ENCODE measurements at regions not wholly inside any gene's neighbourhood (a gene's known extent, or its start where the extent isn't known, plus 50 kb on each side); places are given as distances from the start of the nearest gene placed in this dataset.

DNA sequence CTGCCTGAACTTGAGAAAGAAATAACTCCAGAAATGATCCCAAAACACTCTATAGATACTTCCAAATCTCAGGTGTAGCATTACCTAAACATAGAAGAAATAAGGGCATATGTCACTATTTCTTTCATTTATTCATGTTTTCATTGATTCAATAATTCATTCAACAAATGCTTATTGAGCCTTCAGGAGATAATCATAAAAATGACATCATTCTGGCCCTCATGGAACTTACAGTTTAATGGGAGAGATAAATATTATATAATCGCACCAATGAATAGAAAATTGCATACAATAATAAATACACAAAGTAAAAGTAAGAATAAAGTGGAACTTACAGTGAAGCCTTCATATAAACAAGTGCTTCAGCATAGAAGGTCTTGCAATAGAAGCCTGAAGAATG lies 58.1 kb upstream of the NR2F2 start:
- H3K27ac ChIP-seq (ENCODE audit: extremely low read length, insufficient read depth, low read length): no peak overlapping the region
- no peaks in the 10 kb centered on the region for H4K20me1 ChIP-seq (ENCODE audit: insufficient read depth, low read length)
- H2AFZ ChIP-seq (ENCODE audit: low read length): no peak overlapping the region
- no peak overlapping the region for H3K9ac ChIP-seq (ENCODE audit: insufficient read depth, low read depth, low read length)
- FAIRE-seq: no peak
- no peak for TF ChIP-seq KAT8 (CRISPR knock-in tag; IDR thresholded peaks at IDR 0.05)
- TF ChIP-seq ATF7 (IDR thresholded peaks at IDR 0.05): peak; percentile 74
- TF ChIP-seq ATF7 (CRISPR knock-in tag; IDR thresholded peaks at IDR 0.05): no peak
- no peaks in the 10 kb centered on the region for H3K79me2 ChIP-seq (ENCODE audit: insufficient read depth, low read length)
- peaks cover 33% of the 10 kb centered on the region for H3K4me1 ChIP-seq (ENCODE audit: insufficient read depth, low read length)
- ATAC-seq: no peak
- H3K4me3 ChIP-seq (replicated peaks in 1 of 3; ENCODE audit: insufficient read depth in 1 of 3, low read depth in 2 of 3, low read length in 3 of 3): no peak overlapping the region
- POLR2A ChIA-PET: no interaction called here
- intact Hi-C loops (cut with micrococcal nuclease; ENCODE audit: unreplicated experiment): no loop called here
- WGBS (ENCODE audit: low lambda C conversion rate): 94% methylated on average over 1 of the region's 1 CpG
- H3K36me3 ChIP-seq (replicated peaks in 1 of 2; ENCODE audit: control insufficient read depth in 1 of 2, insufficient read depth in 2 of 2, low read length in 2 of 2): no peaks in the 10 kb centered on the region
- H3K4me2 ChIP-seq (ENCODE audit: low read depth, low read length): no peak overlapping the region
- in situ Hi-C loops (cut with HindIII; ENCODE audit: extremely low pct_ligation_motif_present, low pct_unique_long_range_greater_than_20kb): no loop called here
- no peaks in the 10 kb centered on the region for H3K9me3 ChIP-seq (ENCODE audit: low read length)
- CTCF ChIA-PET (ENCODE audit: low intra/inter-chr PET ratio, low total read pairs): no interaction called here
- no peak for DNase-seq (ENCODE audit: low spot score)
- H3K27me3 ChIP-seq (ENCODE audit: control insufficient read depth in 1 of 2, insufficient read depth in 2 of 2, low read length in 2 of 2): no peaks in the 10 kb centered on the region
- no TSS peak for BruUV-seq (replicated peaks)

DNA sequence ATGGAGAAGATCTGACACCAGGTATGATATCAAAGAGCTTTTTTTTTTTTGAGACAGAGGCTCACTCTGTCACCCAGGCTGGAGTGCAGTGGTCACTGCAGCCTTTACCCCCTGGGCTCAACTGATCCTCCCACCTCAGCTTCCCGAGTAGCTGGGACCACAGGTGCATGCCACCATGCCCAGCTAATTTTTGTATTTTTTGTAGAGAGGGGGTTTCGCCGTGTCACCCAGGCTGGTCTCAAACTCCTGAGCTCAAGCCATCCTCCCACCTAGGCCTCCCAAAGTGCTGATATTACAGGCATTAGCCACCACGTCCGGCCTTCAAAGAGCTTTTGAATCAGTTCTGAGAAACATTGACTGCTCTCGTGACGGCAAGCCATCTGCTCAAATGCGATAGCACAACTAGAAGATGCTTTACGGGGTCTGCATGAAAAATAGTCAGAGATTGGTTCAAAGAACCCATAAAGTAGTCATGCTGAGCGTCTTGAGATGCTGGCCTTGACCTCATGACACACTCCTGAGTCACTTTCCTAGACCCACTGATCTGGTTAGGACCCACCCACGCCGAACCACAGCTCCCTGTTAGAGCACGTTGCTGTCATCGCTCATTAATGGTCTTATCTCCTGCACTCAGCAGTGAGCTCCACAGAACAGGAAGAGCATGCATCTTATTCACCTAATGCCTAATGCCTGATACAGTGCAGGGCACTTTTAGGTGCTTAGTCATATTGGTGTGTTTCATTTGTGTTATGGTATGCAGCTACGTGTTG lies 57.0 kb upstream of the NR2F2 start:
- ChIA-PET CTCF (ENCODE audit: low intra/inter-chr PET ratio, low total read pairs) (no interaction called here), POLR2A (no interaction called here)
- Histone ChIP-seq H3K27me3 (ENCODE audit: control insufficient read depth in 1 of 2, insufficient read depth in 2 of 2, low read length in 2 of 2) (no peaks in the 10 kb centered on the region), H3K4me2 (ENCODE audit: low read depth, low read length) (no peak overlapping the region), H4K20me1 (ENCODE audit: insufficient read depth, low read length) (no peaks in the 10 kb centered on the region), H3K9me3 (ENCODE audit: low read length) (no peaks in the 10 kb centered on the region), H3K4me3 (replicated peaks in 1 of 3; ENCODE audit: insufficient read depth in 1 of 3, low read depth in 2 of 3, low read length in 3 of 3) (no peak overlapping the region), H3K4me1 (ENCODE audit: insufficient read depth, low read length) (peaks cover 33% of the 10 kb centered on the region), H3K79me2 (ENCODE audit: insufficient read depth, low read length) (no peaks in the 10 kb centered on the region), H3K27ac (ENCODE audit: extremely low read length, insufficient read depth, low read length) (no peak overlapping the region), H2AFZ (ENCODE audit: low read length) (no peak overlapping the region), H3K36me3 (replicated peaks in 1 of 2; ENCODE audit: control insufficient read depth in 1 of 2, insufficient read depth in 2 of 2, low read length in 2 of 2) (no peaks in the 10 kb centered on the region), H3K9ac (ENCODE audit: insufficient read depth, low read depth, low read length) (no peak overlapping the region)
- ATAC-seq (no peak), FAIRE-seq (no peak), DNase-seq (ENCODE audit: low spot score) (no peak)
- intact Hi-C loops (cut with micrococcal nuclease; ENCODE audit: unreplicated experiment): no loop called here
- in situ Hi-C loops (cut with HindIII; ENCODE audit: extremely low pct_ligation_motif_present, low pct_unique_long_range_greater_than_20kb): no loop called here
- 91% methylated on average over 15 of the region's 15 CpGs for WGBS (ENCODE audit: low lambda C conversion rate)
- BruUV-seq (replicated peaks): no TSS peak
- no peak for TF ChIP-seq KDM1A (CRISPR knock-in tag; IDR thresholded peaks at IDR 0.05)
- TF ChIP-seq, protein P1, sequence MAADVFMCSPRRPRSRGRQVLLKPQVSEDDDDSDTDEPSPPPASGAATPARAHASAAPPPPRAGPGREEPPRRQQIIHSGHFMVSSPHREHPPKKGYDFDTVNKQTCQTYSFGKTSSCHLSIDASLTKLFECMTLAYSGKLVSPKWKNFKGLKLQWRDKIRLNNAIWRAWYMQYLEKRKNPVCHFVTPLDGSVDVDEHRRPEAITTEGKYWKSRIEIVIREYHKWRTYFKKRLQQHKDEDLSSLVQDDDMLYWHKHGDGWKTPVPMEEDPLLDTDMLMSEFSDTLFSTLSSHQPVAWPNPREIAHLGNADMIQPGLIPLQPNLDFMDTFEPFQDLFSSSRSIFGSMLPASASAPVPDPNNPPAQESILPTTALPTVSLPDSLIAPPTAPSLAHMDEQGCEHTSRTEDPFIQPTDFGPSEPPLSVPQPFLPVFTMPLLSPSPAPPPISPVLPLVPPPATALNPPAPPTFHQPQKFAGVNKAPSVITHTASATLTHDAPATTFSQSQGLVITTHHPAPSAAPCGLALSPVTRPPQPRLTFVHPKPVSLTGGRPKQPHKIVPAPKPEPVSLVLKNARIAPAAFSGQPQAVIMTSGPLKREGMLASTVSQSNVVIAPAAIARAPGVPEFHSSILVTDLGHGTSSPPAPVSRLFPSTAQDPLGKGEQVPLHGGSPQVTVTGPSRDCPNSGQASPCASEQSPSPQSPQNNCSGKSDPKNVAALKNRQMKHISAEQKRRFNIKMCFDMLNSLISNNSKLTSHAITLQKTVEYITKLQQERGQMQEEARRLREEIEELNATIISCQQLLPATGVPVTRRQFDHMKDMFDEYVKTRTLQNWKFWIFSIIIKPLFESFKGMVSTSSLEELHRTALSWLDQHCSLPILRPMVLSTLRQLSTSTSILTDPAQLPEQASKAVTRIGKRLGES (CRISPR knock-in tag; IDR thresholded peaks at IDR 0.05; ENCODE audit: borderline replicate concordance): no peak
- TF ChIP-seq AGO1 (IDR thresholded peaks at IDR 0.05; ENCODE audit: low read depth, low read length, poor library complexity, severe bottlenecking): no peak
- TF ChIP-seq GATAD1 (CRISPR knock-in tag; IDR thresholded peaks at IDR 0.05): no peak
- TF ChIP-seq ARNTL (CRISPR knock-in tag; IDR thresholded peaks at IDR 0.05): no peak
- no peak for TF ChIP-seq RFX1 (IDR thresholded peaks at IDR 0.05)
- TF ChIP-seq MTA3 (CRISPR knock-in tag; IDR thresholded peaks at IDR 0.05): no peak
- TF ChIP-seq SRSF9 (IDR thresholded peaks at IDR 0.05; ENCODE audit: borderline replicate concordance, insufficient read depth, low read depth, low read length, poor library complexity, severe bottlenecking): no peak
- no peak for TF ChIP-seq IKZF1 (IDR thresholded peaks at IDR 0.05)
- no peak for TF ChIP-seq ZZZ3 (CRISPR knock-in tag; IDR thresholded peaks at IDR 0.05; ENCODE audit: borderline replicate concordance)
- TF ChIP-seq MLLT10 (CRISPR knock-in tag; IDR thresholded peaks at IDR 0.05): no peak
- TF ChIP-seq ZSCAN9 (CRISPR knock-in tag; IDR thresholded peaks at IDR 0.05; ENCODE audit: borderline replicate concordance): no peak
- TF ChIP-seq ZNF138 (CRISPR knock-in tag; IDR thresholded peaks at IDR 0.05; ENCODE audit: low read depth): no peak
- TF ChIP-seq, protein P2, sequence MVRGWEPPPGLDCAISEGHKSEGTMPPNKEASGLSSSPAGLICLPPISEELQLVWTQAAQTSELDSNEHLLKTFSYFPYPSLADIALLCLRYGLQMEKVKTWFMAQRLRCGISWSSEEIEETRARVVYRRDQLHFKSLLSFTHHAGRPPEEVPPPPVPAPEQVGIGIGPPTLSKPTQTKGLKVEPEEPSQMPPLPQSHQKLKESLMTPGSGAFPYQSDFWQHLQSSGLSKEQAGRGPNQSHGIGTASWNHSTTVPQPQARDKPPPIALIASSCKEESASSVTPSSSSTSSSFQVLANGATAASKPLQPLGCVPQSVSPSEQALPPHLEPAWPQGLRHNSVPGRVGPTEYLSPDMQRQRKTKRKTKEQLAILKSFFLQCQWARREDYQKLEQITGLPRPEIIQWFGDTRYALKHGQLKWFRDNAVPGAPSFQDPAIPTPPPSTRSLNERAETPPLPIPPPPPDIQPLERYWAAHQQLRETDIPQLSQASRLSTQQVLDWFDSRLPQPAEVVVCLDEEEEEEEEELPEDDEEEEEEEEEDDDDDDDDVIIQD (CRISPR knock-in tag; IDR thresholded peaks at IDR 0.05; ENCODE audit: low read depth): no peak
